SKM-1 treated with dmso at 0.1 percent for 144 hours (cell line): ENCODE measurements at regions not wholly inside any gene's neighbourhood (a gene's known extent, or its start where the extent isn't known, plus 50 kb on each side); places are given as distances from the start of the nearest gene placed in this dataset.

Experiments used
- DNase-seq: peaks from one replicate; lab custom pipeline; 2025; ENCODE audit not compliant: unreplicated experiment; lab: John Stamatoyannopoulos, UW

DNA sequence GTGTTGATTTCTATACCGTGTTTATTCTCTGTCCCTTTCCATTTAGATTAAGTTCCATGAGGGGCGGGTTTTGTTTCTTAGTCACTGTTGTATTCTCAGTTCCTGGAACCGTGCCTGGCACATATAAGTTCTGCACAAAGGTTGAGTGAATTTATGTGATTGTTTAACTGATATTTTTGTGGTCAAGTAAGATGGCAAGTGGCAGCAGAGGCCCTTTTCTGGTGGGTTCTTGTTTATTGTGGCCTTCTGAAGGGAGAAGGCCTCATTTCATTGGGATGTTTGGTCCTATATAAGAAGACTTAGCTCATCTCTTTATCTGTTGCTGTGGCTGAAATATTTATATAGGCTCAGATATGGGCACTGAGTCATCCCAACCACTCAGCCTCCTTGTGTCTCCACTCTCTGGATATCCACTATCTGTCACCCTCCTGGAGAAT is 262.5 kb downstream of the PSAT1 start:
- DNase-seq: no peak

GRCh38 chr9:78562021-78562420 is 265.1 kb downstream of the PSAT1 start:
- no peak for DNase-seq

- no peak for DNase-seq
Measured at GRCh38 chr9:78563269-78563668, 266.3 kb downstream of the PSAT1 start.

DNA sequence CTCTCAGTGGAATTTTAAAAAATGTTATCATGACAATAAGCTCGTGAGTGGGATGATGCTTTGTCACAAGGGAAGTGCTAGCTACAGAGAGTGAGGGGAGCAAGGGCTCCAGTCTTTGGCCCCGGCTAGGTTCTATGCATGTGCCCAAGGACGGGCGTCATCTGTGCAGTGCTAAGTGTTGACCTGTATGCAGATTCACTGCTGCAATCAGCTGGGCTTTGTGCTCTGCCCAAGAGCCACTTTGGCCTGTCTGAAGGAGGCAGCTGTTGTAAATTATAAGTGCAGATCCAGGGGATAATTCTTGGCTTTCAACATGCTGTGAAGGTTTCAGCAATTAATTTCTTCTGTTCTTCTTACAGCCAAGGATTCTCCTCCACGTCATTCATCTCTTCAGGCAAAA is 268.6 kb downstream of the PSAT1 start:
- no peak for DNase-seq

DNA sequence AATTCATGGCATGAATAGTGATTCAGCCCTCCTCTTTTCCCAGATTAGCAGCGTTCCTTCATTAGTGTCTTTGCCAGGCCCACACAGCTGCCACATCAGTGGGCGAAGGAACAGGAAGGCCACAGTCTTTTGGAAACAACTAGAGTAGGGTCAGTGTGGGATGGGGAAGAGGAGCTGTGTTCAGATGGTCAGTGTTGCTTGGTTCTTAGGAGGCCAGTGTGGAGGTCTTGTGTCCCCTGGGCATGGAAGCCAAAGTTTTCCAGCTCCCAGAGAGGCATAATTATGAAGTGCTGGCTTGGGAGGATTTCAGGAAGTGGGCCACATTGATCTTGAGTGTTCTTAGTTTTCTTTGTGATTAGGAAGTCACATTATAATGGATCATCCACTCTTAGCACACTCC is 269.6 kb downstream of the PSAT1 start:
- DNase-seq: no peak

GRCh38 chr9:78566948-78567675 is 270.2 kb downstream of the PSAT1 start:
- DNase-seq: no peak

DNA sequence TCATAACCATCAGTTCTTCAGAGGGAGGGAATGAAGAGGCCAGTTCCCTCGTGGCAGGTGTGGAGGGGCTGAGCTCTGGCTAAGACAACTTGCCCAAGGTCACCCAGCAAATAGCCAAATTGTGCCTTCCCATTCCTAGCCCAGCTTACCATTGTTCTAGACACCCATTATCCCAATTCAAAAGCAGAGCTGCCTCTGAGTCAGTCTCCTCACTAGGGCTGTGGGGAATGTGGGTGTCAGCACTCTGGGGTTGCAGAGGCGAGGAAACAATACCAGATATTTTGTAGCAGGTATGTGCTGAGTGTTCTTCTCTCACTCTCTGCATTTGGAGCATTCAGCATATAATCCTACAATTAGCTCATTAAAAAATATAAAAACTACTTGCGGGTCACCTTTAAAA is 270.8 kb downstream of the PSAT1 start:
- DNase-seq: no peak

GRCh38 chr9:78568774-78569173 is 271.8 kb downstream of the PSAT1 start:
- no peak for DNase-seq

- no peak for DNase-seq
Measured at GRCh38 chr9:78572266-78572665, 275.3 kb downstream of the PSAT1 start.

- DNase-seq: no peak
Measured at GRCh38 chr9:78573205-78573604, 276.3 kb downstream of the PSAT1 start.

GRCh38 chr9:78573669-78574068 is 276.7 kb downstream of the PSAT1 start:
- no peak for DNase-seq

GRCh38 chr9:78574354-78575045 is 277.6 kb downstream of the PSAT1 start:
- no peak for DNase-seq

- no peak for DNase-seq
Measured at GRCh38 chr9:78575081-78575480, 278.2 kb downstream of the PSAT1 start.

GRCh38 chr9:78575771-78576170 is 278.8 kb downstream of the PSAT1 start:
- DNase-seq: no peak

GRCh38 chr9:78577156-78577906 is 280.4 kb downstream of the PSAT1 start:
- DNase-seq: no peak

DNA sequence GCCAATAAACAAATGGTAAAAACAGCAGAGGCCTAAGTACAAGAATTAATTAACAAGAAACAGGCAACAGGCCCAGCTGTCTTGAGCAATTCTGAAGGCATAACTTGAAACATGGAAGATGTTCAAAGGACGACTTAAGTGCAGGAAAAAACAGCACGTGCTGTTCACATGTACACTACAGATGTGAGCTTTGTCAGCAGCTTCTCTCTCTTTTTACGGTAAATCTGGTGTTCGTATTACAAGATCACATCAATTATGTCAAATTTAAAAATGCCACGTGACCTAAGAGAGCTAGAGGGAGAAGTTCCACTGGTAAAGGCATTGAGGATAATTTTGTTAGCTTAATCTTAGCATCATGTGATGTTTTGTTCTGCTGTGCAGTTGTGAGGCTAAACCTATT is 281.1 kb downstream of the PSAT1 start:
- no peak for DNase-seq

- no peak for DNase-seq
Measured at GRCh38 chr9:78582821-78583220, 285.9 kb downstream of the PSAT1 start.

DNA sequence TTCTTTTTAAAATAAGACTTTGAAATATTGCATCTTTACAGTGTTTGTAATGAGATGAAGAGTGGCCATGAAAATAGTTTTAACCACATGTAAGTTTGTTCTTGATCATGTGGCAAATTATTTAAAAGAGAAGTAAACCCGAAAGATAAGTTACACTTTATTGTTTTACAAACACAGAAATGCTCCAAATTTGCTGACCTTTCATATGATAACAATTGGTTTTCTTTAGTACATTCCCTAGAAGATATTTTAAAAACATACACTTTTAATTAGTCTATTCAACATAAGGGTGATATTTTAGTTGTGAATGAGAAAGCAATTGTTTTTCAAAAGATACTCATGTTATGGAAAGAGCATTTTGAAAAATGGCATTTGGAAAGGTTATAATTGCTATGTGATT is 287.7 kb downstream of the PSAT1 start:
- no peak for DNase-seq

GRCh38 chr9:78585909-78586308 is 289.0 kb downstream of the PSAT1 start:
- DNase-seq: no peak

- no peak for DNase-seq
Measured at GRCh38 chr9:78590068-78590467, 293.1 kb downstream of the PSAT1 start.

GRCh38 chr9:78592811-78593210 is 295.9 kb downstream of the PSAT1 start:
- DNase-seq: no peak
